Putamen (tissue), 1 donor: ENCODE measurements at regions not wholly inside any gene's neighbourhood (a gene's known extent, or its start where the extent isn't known, plus 50 kb on each side); places are given as distances from the start of the nearest gene placed in this dataset.

Experiments
- DNase-seq: peaks from one replicate; pipeline ENCODE4 v3.0.0-alpha.2; 2016; ENCODE audit warnings: low spot score

- no peak for DNase-seq
Observed at GRCh38 chr11:131121426-131122333, 205.4 kb upstream of the SNX19 start.

- DNase-seq, result no peak
Observed at GRCh38 chr11:131122448-131122847, 206.2 kb upstream of the SNX19 start.

GRCh38 chr11:131129474-131129873, 213.2 kb upstream of the SNX19 start:
- no peak for DNase-seq

DNA sequence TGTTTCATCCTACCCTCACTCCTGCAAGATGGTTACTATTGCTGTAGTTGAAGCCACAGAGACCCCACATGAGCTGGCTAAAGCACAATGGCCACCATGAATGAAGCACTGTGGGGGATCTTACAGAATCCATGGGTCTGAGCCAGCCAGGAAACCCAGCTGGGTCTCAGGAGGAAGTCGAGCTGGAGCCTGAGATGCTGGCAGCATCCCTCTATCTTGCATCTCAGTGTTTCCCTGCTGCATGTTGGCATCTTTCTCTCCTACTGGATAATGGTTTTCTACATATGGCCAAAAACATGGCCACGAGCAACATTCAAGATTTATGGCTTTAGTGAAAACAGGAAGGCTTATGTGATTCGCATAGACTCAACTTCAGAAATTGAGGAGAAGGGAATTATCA, 219.3 kb upstream of the SNX19 start:
- DNase-seq, result no peak

DNA sequence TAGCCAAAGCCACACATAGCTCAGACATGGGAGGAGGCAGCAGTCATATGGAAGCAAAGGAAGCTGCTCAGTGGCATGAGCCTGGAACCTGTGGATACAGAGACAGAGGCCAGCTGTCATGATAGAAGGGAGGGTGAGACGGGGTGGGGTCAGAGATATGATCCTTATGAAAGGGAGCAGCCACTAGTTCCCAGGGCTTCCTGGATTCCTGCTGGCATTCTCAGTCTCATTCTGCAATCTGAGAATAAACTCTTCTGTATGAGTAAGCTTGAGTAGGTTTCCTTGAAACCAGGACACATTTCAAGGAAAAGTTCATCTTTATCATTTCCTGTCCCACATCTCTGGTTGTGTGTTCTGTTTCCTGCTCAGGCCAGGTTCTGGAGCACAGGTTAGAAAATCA, 220.2 kb upstream of the SNX19 start:
- no peak for DNase-seq

DNA sequence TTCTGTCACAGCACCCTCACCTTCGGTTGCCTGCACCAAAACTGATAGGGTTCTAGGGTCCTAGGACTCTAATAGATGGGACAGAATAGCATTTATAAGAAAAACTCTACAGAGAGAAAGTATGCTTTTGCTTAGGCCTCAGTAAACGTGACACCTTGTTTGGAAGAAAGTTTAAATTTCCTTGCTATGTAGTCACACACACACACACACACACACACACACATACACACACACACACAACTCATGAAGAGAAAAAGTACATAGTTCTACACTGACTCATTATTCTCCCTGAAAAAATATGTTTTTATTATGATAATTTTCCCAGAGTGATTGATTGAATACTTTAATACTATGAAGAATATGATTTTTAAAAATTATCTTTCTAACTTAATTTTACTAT, 220.8 kb upstream of the SNX19 start:
- DNase-seq, result no peak

DNA sequence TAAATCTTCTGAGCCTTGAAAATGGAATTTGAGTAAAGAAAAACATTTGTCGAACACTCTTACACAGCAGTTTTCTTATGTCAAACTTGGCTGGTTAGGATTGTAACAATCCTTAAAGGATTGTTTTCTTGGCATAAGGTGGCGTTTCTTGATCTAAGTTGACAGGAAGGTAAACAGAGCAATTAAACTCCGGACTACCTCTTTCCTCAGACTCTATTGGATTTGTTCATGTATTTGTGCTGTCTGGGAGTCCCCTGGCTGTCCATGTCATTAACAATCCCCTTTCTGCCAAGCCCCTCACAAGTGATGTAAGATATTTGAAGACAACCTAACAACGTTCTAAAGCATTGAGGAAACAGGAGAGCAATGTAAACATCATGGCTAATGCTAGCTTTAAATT, 222.5 kb upstream of the SNX19 start:
- DNase-seq, result no peak

DNA sequence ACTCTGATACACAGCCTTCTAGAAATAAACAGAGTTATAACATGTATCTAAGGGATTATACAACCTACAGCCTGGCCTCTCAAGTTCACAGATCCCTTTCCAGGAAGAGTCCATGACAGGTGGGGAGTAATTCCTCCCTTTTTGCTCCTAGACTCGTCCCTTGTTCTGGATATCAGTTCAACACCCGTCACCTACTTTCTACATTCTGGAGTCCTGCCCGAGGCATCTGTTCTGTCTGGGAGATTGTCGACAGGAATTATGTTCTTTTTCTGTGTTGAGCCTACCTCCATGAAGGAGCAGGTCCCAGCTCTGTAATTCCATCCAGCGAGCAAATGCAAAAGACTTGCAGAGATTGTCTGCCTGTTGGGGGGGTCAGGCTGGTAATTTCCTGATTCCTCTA, 224.6 kb upstream of the NTM start:
- DNase-seq, result no peak

DNA sequence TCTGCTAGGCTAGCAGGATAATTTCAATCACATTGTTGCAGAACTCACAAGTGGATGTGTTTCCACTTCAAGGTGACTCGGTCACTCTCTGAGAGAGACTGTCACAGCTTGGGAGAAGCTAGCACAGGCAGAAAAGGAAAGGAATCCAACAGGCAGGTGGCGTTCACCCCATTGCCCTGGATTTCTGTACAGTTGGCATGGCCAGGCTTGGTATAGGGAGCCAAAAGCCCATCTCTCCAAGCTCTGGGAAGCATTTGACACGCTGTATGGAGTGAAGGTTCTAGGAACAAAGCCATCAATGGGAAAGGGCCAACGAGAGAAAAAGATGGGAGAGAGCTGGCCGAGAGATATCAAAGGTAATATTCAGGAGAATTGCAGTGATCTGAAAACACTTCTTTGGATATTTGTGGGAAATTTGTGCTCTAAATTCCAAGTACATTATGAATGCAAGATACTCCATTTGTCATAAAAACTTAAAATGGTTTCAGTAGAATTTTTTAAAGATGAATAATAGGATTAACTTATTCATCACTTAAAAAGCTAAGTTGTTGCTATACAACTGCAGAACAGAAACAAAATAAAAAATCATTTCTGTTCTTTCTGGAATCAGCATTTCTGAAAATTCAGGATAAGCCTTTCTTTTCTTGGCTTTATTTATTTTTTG, 223.5 kb upstream of the NTM start:
- no peak for DNase-seq

- no peak for DNase-seq
Observed at GRCh38 chr11:131154351-131154750, 216.1 kb upstream of the NTM start.

- no peak for DNase-seq
Observed at GRCh38 chr11:131157678-131158077, 212.7 kb upstream of the NTM start.

DNA sequence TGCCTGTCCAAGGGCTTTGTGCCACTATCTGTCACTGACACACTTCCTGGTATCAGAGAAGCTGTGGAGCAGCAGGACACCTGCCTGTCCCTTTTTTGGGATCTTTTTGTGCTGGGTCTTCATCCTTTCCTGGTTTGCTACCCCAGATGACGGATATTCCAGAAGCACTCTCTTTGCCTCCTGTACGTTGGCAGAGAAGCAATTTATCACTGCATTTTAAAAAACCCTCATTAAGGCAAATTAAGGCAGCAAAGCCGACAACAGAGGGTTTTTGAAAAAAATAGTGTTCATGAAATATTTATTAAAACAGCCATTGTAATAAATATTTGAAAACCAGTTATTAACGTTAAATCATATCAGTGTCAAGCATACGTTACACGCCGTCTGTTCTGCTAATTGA, 209.6 kb upstream of the NTM start:
- DNase-seq, result no peak

GRCh38 chr11:131163613-131164012, 206.8 kb upstream of the NTM start:
- no peak for DNase-seq

DNA sequence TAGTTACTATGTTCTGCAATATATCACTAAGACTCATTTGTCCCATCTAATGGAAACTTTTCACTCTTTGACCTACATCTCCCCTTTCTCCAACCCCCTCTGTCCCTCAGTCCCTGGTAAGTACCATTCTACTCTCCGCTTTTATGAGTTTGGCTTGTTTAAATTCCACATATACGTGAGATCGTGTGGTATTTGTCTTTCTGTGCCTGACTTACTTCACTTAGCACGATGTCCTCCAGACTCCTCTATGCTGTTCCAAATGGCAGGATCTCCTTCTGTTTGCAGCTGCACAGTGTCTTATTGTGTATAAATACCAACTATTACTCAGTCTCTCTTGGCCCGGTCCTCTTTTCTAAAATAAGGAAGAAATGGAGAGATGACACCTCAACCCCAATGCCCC, 205.4 kb upstream of the NTM start:
- no peak for DNase-seq

DNA sequence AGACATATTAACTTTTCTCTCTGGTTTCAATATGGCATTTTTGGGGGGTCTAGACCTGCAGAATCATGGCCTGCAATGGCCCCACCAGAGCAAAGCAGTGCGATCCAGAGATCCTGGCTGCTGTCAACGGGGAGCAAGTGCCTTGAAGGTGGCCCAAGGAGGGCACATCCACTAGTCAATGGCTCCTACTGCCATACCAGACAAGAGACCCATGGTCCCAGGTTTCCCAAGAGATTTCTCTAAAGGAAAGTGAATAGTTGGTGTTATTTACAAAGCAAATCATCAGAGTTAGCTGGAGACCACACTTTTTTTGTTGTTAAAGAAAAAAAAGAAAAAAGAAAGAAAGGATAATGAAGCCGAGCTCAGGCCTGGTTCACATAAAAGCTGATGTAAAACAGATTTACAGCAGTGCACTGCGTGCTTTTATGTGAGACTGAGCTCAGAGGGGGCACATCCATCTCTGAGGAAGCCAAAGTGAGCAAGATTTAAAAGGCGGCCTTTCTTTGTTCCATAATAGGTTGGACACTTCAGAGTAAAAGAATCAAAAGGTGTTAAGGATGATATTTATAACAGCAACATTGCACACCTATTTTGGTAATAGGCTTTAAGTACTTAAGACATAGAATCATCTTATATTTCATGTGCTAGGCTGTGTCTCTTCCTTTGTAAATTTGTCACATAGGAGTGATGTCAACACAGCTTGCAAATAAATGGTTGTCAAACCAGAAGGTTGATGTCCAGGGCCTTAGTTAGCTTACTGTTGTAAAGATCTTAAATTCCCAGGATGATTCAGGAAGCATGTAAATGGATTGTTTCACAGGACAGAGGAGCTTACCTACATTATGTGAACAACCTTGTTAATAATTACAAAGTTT, 201.3 kb upstream of the NTM start:
- DNase-seq, result no peak

DNA sequence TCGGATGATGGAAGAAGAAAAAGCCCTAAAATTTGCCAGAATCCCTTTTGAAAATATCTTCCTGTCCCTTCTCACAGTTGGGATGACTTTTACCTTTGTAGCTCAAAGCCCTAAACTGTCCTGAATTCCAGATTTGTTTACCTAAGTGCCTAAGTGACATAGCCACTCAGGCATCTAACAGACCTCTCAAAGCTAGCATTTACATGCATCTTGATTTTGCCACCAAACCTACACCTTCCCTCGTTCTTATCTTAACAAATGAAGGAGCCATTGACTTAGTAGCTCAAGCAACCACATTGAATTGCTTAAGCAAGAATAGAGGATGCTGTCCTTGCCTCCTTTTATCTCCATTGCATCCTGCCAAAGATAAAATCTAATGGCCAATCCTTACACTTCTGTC, 198.4 kb upstream of the NTM start:
- DNase-seq, result no peak

DNA sequence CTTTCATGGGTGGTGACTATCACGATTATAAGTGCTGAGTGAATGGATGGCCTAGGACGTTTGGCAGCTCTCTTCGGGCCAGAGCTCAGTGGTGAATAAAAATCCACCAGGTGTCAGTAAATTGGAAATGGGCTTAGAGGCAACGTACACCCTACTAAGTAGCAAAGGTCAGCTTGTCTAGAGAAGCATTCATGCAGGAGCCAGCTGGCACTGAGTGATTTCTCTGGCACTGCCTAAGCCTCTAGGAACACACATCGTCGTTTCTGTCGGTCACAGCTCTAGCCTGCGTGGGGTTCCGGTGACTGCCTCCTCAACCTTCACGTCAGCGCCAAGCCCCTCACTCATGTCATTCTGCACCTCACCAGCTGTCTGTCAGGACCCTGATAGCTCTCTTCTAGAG, 192.4 kb upstream of the NTM start:
- no peak for DNase-seq

DNA sequence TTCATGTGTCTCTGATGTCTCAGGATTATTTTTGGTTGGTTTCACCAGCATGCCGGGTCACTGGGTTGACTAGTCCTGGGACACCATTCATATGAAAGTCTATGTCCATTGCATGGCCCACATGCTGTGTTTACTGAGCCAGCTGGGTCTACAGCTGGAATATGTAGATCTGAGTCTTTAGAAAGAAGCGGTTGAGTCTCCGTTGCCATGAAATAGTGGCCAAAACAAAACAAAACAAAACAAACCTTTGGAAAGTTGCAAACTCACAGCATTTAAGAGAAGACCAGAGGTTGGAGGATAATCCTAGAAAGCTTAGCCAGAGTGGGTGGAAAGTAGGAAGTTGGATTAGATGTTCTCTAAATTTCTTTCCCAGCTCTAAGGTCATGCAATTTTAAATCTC, 191.8 kb upstream of the NTM start:
- no peak for DNase-seq

DNA sequence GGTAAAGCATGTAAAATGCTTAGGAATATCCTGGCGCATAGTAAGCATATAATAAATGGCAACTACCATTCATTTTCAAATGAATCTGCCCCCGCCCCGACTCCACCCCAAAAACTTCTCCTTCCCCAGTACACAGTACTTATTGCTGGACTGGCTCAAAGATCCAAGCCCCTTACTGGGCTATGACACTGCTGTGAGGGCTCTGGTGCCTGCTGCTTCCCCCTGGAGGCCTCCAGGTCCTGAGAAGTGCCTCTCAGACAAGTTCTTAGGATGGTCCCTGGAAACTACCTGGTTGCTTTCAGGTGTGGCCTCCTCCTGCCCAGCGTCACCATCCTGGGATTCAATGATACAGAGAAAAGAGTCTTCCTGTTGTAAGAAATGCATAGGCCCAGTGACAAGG, 190.6 kb upstream of the NTM start:
- DNase-seq, result no peak

DNA sequence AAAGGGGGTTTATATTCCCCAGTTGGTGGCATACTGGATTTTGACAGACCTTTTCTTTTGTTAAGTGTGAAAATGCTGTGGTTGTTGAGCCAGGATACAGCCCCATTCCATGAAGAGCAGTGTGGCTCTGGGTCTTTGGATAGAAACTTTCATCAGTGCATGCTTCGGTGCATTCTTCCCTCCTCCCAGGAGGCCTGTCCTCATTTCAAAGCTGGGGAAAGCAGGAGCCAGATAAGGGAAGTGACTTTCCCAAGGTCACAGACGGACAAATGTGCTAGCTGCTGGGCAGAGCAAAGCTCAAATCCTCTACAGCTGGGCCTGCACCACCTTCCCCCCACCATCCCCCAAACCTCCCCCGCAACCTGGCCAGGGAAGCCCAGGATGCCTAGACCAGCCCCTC, 184.5 kb upstream of the NTM start:
- no peak for DNase-seq

DNA sequence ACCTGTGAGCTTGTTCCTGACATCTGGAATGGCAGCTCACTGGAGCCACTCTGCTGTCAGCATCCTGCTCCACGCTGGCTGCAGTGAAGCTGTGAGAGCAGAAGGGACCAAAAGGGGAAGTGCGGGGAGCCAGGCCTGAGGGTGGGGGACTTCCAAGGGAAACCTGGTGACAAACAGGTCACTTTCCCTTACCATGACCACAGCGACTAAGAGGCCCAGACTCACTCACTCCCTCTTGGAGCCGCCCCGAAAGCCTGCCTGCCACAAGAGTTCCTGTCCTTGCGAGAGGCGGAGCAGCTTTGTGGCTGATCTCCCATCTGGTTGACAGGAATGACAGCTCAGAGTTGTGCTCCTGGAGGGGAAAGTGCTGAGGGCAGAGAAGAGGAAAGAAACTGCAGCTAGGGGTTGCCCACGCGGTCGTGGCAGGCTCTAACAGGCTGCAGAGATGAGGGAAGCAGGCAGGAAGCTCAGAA, 183.8 kb upstream of the NTM start:
- no peak for DNase-seq

- no peak for DNase-seq
Observed at GRCh38 chr11:131190446-131190845, 180.0 kb upstream of the NTM start.

DNA sequence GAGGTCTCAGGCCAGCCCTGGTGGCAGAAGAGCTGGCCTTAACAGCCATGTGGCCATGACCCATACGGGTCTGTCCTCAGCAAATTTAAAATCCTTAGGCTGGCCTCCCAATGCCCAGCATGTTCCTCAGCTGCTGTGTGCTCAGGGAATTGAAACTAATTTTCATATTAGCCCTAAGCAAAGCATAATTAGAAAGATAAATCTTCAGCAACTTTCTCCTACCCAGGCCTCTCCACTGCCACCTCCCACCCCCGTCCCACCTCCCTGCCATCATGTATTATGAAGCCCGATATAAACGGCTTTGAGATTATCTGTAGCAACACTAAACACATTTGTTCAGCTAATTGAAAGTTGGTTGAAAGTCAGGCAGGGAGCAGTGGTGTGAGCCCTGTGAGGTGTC, 178.8 kb upstream of the NTM start:
- DNase-seq, result no peak
